Left ventricle myocardium superior (tissue), 1 donor: ENCODE measurements at regions not wholly inside any gene's neighbourhood (a gene's known extent, or its start where the extent isn't known, plus 50 kb on each side); places are given as distances from the start of the nearest gene placed in this dataset.

ENCODE experiments used
- ATAC-seq: fragments of 200-7000 bp; cut with Tn5 transposase; one replicate; pipeline ENCODE4 v1.9.1; 2020; ENCODE audit warnings: mild to moderate bottlenecking, moderate library complexity
- DNase-seq: peaks from one replicate; pipeline ENCODE4 v3.0.0-alpha.2; 2020
- intact Hi-C: fragments of 100-400 bp; cut with micrococcal nuclease; formaldehyde crosslinking; loops from one replicate; pipeline ENCODE4 v1.11.0; 2022
- donor health status: DM: no; HTN: yes; CAD: no; lungs with severe emphysema.

DNA sequence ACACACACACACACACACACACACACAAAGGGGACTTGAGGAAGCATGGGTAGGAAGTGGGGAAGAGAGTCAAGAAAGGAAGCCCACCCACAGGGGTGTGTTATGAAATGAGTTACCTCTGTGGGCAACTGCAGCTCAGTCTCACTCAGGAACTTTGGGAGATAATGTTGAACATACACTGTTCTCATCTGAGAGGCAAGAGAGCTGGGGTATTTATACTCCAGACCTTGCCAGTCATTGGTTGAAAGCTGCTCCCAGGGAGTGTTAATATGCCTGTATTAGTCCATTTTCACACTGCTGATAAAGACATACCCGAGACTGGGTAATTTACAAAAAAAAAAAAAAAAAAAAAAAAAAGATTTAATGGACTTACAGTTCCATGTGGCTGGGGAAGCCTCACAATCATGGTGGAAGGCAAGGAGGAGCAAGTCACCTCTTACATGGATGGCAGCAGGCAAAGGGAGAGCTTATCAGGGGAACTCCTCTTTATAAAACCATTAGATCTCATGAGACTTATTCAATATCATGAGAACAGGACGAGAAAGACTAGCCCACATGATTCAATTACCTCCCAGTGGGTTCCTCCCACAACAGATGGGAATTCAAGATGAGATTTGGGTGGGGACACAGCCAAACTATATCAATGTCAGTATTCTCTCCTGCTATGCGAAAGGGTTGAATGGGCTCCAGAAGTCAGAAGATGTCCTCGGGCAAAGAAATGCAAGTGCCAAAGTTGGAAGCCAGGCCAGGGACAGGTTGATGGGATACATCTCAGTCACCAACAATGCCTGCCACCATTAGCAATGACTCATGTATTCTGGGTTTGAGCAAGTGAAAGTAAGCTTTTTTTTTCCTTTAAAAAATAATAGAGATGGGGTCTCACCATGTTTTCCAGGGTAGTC, 270.5 kb downstream of the MRTFB start:
- DNase-seq, result no peak
- intact Hi-C loops, result no loop called here
- ATAC-seq, result no peak

DNA sequence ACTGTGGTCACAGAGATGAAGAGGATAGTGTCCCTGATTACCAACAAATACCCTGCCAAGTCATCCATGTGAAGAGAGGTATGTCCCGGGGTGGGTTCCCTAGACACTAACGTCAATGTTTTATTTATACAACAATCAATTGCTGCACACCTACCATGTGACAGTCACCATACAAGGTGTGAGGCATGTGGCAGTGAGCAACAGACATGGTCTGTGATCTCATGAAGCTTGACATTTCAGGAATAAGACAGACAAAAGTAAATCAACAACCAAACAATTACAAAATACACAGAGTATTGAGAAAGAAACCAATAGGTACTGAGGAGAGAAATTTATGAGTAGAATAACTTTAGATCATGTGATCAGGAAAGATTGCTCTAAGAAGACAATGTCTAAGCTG, 268.6 kb downstream of the MRTFB start:
- DNase-seq (no peak), ATAC-seq (no peak)
- intact Hi-C loops, result no loop called here

DNA sequence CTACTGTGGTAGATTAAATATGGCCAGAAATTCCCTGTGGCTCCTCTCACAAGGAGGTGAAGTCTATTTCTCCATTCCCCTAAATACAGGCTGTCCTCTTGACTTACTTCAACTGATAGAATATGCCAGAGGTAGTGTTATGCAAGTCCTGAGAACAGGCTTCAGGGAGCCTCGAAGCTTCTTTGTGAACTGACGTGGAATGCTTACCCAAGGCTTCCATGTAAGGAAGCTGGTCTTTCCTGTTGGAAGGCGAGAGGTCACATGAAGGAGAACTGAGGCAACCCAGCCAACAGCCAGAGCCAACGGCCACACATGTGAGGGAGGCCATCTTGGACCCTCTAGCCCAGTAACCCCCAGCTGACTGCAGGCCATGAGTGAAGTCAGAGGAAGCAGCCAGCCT, 267.9 kb downstream of the MRTFB start:
- intact Hi-C loops, result no loop called here
- DNase-seq (no peak), ATAC-seq (no peak)

GRCh38 chr16:14338236-14338635, 267.1 kb downstream of the MRTFB start:
- DNase-seq, result no peak
- intact Hi-C loops, result no loop called here
- no peak for ATAC-seq

GRCh38 chr16:14337303-14338191, 266.4 kb downstream of the MRTFB start:
- ATAC-seq, result peak; percentile 63
- intact Hi-C loops, result no loop called here
- DNase-seq, result peak; percentile 37

DNA sequence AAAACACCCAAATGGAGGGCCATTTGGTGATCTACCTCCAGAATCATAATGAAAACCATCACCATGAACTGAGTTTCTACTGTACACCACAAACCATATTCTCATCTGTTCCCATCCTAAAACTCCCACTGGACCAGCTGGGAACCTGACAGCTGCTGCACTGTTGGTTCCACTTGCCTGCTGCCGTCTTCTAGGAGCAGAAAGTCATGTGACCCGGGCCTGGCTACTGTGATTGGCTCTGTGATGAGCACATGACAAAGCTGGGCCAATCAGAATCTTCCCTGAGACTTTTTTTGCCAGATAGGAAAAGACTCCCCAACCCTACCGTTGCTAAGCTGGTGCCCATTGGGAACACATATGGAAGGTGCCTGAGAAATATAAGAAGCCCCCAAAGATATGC, 264.2 kb downstream of the MRTFB start:
- no peak for ATAC-seq
- DNase-seq, result no peak
- intact Hi-C loops, result no loop called here

DNA sequence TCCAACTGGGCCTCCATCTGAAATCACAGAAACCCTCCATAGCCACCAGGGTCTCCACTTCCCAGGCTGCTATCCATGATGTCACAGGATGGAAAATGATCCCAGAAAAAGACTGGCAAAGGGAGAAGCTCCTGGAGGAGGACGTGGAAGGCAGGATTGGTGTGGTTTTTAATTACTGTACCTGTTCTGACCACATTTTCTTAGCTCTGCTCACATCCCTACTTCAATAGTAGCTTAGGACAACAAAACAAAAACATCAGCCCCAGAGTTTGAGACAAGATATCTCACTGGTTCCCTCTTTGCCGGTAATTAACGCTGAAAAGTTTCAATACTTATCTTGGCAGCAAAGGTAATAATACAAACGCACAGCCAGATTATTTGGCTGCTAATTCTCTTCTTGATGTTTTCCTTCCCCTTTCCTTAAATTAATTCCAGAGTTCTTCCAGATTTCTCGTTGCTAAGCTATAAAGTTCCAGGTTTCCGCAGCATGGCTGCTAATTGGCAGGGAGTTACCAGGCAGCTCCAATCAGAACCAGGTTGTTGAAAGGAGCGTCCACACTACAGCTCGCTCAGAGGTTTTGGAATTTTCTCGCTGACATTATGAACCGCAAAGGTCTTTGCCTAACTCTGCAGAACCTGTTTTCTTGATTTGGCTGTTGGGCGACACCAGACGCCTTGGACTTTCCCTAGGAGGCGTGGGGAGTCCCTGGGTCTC, 263.4 kb downstream of the MRTFB start:
- ATAC-seq (no peak), DNase-seq (no peak)
- intact Hi-C loops, result no loop called here

GRCh38 chr16:14333361-14333760, 262.2 kb downstream of the MRTFB start:
- ATAC-seq (no peak), DNase-seq (no peak)
- intact Hi-C loops, result no loop called here

GRCh38 chr16:14331020-14331419, 259.9 kb downstream of the MRTFB start:
- ATAC-seq, result no peak
- DNase-seq, result no peak
- intact Hi-C loops, result no loop called here

- DNase-seq, result no peak
- ATAC-seq, result no peak
- intact Hi-C loops, result no loop called here
These were observed 258.7 kb downstream of the MRTFB start for GRCh38 chr16:14329727-14330350.

DNA sequence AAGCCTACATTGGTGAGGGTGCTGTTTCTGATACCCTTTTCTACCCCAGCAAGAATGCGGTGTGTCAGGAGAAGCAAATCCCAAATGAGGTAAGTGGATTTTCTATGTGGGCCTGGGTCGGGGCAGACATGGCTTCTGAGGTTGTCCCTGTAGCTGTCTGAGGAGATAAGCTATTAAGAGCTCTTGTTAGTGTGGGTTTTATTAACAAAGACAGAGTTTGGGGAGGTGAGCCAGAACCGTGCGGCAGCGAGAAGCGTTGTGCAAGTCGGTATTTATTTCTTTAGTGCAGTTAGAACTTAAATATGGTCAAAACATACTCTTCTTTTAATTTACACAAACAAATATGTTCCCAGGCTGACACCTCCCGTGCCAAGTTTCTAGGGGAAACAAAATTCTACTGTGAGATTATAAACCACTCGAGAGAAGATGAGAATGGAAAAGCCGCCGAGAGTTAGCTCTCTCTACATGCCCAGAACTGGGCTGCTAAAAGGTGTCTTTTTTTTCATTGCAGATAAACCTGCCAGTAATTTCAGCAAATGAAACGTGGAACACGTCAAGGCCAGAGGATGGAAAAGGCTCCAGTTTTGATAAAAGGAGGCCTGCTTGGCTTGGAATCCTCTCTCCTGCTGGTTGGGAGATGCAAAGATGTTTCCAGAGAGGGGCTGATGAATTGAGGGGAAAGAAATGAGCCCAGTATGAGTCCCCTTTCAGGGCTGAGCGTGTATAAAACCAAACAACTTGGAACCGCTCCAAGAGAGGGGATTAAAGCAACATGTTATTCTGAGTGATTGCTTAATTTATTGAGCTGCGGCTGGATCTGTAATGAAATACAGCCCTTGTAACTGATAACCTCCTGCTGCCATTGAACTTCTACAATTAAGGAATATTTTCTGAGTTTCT, 254.6 kb downstream of the MRTFB start:
- no peak for DNase-seq
- intact Hi-C loops, result no loop called here
- peak; percentile 66 for ATAC-seq

DNA sequence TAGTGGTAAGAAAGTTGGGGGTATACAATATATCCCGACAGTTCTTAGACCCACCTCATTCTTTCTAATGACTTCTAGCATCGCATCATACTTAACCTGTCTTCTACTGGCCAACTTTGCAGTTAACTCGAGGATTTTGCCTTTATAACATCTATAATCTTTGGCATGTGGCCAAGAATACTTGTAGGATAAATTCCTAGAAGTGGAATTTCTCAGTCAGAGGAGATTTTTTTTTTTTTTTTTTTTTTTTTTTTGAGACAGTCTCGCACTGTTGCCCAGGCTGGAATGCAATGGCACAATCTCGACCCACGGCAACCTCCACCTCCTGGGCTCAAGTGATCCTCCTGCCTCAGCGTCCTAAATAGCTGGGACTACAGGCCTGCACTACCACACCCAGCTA, 253.5 kb downstream of the MRTFB start:
- intact Hi-C loops, result no loop called here
- DNase-seq (no peak), ATAC-seq (no peak)

- intact Hi-C loops, result no loop called here
- ATAC-seq (no peak), DNase-seq (no peak)
These were observed 251.1 kb downstream of the MRTFB start for GRCh38 chr16:14322186-14322585.

DNA sequence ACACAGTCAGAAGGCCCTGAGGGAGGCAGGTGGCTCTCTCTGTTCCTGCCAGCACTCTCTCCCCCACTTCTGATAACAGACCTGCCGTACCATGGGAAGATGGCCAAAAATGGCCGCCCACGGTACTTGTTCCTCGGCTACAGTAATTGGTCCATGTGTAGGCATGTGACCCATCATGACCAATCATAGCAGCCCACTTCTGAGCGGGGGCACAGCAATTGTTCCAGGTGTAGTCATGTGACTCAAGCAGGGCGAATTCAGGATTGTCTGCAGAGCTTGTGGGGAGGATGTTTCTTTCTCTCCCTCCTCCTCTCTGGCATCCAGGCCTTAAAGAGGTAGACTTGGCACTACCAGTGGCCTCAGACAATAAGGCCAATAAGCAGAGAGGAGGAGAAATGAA, 250.4 kb downstream of the MRTFB start:
- intact Hi-C loops, result no loop called here
- peak; percentile 84 for DNase-seq
- ATAC-seq, result peak; percentile 89

DNA sequence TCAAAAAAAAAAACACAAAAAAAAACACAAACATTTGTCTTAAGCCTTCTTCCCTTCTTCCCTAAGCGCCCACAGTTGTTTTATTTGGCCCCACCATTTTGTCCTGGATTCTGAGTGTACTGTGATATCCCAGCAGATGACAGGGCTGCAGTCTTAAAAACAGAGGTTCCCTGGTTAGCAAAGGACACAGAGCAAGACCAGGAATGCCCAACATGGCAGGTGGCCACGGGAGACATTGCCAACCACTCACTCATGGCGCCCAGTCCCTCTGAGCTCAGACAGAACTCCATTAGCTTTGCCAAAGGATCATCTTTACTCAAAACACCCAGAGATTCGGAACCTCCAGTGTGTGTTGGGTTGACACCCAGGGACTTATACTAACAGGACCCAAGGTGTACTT, 249.3 kb downstream of the MRTFB start:
- intact Hi-C loops, result no loop called here
- DNase-seq, result peak; percentile 50
- ATAC-seq, result peak; percentile 50
